Dendritic cell treated with granulocyte-macrophage colony-stimulating factor and Interleukin-4, amounts not matched to agents 40 ng/mL and 50 ng/mL, for 4 days (primary cell): ENCODE measurements at regions not wholly inside any gene's neighbourhood (a gene's known extent, or its start where the extent isn't known, plus 50 kb on each side); places are given as distances from the start of the nearest gene placed in this dataset.

Source experiments
- H3K27ac Mint-ChIP-seq: one replicate; pipeline ENCODE4 v1.8.0; 2022; ENCODE audit warnings: mild to moderate bottlenecking, mixed read lengths
- H3K27me3 Mint-ChIP-seq: one replicate; pipeline ENCODE4 v1.8.0; 2022; ENCODE audit warnings: mild to moderate bottlenecking, mixed read lengths
- H3K36me3 Mint-ChIP-seq: one replicate; pipeline ENCODE4 v1.8.0; 2022; ENCODE audit warnings: low read depth, mixed read lengths
- H3K4me1 Mint-ChIP-seq: one replicate; pipeline ENCODE4 v1.8.0; 2022; ENCODE audit warnings: low read depth, mixed read lengths
- H3K4me3 Mint-ChIP-seq: one replicate; pipeline ENCODE4 v1.8.0; 2022; ENCODE audit warnings: mild to moderate bottlenecking, moderate library complexity, mixed read lengths
- H3K9me3 Mint-ChIP-seq: one replicate; pipeline ENCODE4 v1.8.0; 2022; ENCODE audit warnings: mixed read lengths
- intact Hi-C: fragments of 100-400 bp; cut with micrococcal nuclease; formaldehyde crosslinking; loops from one replicate; pipeline ENCODE4 v1.15.0; 2022

- H3K36me3 Mint-ChIP-seq: no peaks in the 10 kb centered on the region
- H3K4me1 Mint-ChIP-seq: no peaks in the 10 kb centered on the region
- no peaks in the 10 kb centered on the region for H3K27me3 Mint-ChIP-seq
- intact Hi-C loops: no loop called here
- no peak overlapping the region for H3K27ac Mint-ChIP-seq
- no peak overlapping the region for H3K4me3 Mint-ChIP-seq
- H3K9me3 Mint-ChIP-seq: no peaks in the 10 kb centered on the region
These were observed 159.6 kb upstream of the PJA1 start for GRCh38 chrX:69324851-69325250.

- Mint-ChIP-seq H3K36me3 (no peaks in the 10 kb centered on the region), H3K27ac (no peak overlapping the region), H3K9me3 (no peaks in the 10 kb centered on the region), H3K27me3 (no peaks in the 10 kb centered on the region), H3K4me3 (no peak overlapping the region), H3K4me1 (no peaks in the 10 kb centered on the region)
- intact Hi-C loops: no loop called here
These were observed 158.8 kb upstream of the PJA1 start for GRCh38 chrX:69323786-69324720.

- intact Hi-C loops: no loop called here
- Mint-ChIP-seq H3K4me1 (no peaks in the 10 kb centered on the region), H3K4me3 (no peak overlapping the region), H3K36me3 (no peaks in the 10 kb centered on the region), H3K9me3 (no peaks in the 10 kb centered on the region), H3K27ac (no peak overlapping the region), H3K27me3 (no peaks in the 10 kb centered on the region)
These were observed 156.5 kb upstream of the PJA1 start for GRCh38 chrX:69321789-69322188.

DNA sequence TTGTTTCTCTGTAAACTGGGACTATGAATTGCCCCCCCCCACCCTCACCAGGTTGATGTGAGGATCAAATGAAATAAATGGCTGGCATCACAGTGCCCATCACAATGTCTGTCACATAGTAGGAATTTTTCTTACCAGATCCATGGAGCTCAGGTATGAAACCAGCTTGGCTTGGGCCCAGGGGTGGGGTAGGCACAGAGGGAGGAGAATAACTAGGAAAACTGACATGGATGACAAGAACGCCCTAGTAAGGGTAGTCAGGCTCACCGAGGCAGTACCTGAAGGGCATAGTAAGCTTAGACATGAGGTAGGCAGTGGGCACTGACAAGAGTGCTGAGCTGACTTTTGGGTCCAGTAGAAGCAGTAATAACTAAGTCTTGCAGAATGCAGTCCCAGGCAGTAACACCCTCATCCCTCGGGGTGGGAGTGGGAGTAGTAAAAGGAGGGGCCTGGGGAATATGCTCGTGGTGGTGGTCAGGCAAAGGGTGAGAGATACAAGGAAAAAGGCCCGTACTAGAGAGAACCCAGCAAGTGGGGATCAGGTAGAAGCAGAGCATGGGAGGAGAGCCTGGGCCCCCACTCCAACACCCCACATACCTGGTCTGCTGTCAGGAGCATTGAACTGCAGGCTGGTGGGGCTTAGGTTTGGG is 155.9 kb upstream of the PJA1 start:
- Mint-ChIP-seq H3K4me3 (no peak overlapping the region), H3K27ac (no peak overlapping the region), H3K36me3 (no peaks in the 10 kb centered on the region), H3K9me3 (no peaks in the 10 kb centered on the region), H3K4me1 (no peaks in the 10 kb centered on the region), H3K27me3 (no peaks in the 10 kb centered on the region)
- intact Hi-C loops: no loop called here

GRCh38 chrX:69320116-69320515 is 154.9 kb upstream of the PJA1 start:
- intact Hi-C loops: no loop called here
- Mint-ChIP-seq H3K4me1 (no peaks in the 10 kb centered on the region), H3K27ac (no peak overlapping the region), H3K4me3 (no peak overlapping the region), H3K36me3 (no peaks in the 10 kb centered on the region), H3K27me3 (no peaks in the 10 kb centered on the region), H3K9me3 (no peaks in the 10 kb centered on the region)

GRCh38 chrX:69319376-69319775 is 154.1 kb upstream of the PJA1 start:
- H3K27me3 Mint-ChIP-seq: no peaks in the 10 kb centered on the region
- H3K9me3 Mint-ChIP-seq: no peaks in the 10 kb centered on the region
- no peak overlapping the region for H3K27ac Mint-ChIP-seq
- intact Hi-C loops: no loop called here
- H3K4me1 Mint-ChIP-seq: no peaks in the 10 kb centered on the region
- H3K4me3 Mint-ChIP-seq: no peak overlapping the region
- no peaks in the 10 kb centered on the region for H3K36me3 Mint-ChIP-seq

GRCh38 chrX:69318651-69319340 is 153.5 kb upstream of the PJA1 start:
- Mint-ChIP-seq H3K36me3 (no peaks in the 10 kb centered on the region), H3K27ac (no peak overlapping the region), H3K4me1 (no peaks in the 10 kb centered on the region), H3K27me3 (no peaks in the 10 kb centered on the region), H3K9me3 (no peaks in the 10 kb centered on the region), H3K4me3 (no peak overlapping the region)
- intact Hi-C loops: no loop called here

GRCh38 chrX:69317721-69318120 is 152.5 kb upstream of the PJA1 start:
- Mint-ChIP-seq H3K4me1 (no peaks in the 10 kb centered on the region), H3K9me3 (no peaks in the 10 kb centered on the region), H3K4me3 (no peak overlapping the region), H3K36me3 (no peaks in the 10 kb centered on the region), H3K27me3 (no peaks in the 10 kb centered on the region), H3K27ac (no peak overlapping the region)
- intact Hi-C loops: no loop called here

- no peaks in the 10 kb centered on the region for H3K27me3 Mint-ChIP-seq
- H3K4me1 Mint-ChIP-seq: no peaks in the 10 kb centered on the region
- intact Hi-C loops: no loop called here
- no peaks in the 10 kb centered on the region for H3K9me3 Mint-ChIP-seq
- no peaks in the 10 kb centered on the region for H3K36me3 Mint-ChIP-seq
- no peak overlapping the region for H3K27ac Mint-ChIP-seq
- no peak overlapping the region for H3K4me3 Mint-ChIP-seq
These were observed 149.4 kb upstream of the PJA1 start for GRCh38 chrX:69314436-69315348.

GRCh38 chrX:69313617-69314290 is 148.5 kb upstream of the PJA1 start:
- H3K4me3 Mint-ChIP-seq: no peak overlapping the region
- H3K4me1 Mint-ChIP-seq: no peaks in the 10 kb centered on the region
- H3K9me3 Mint-ChIP-seq: no peaks in the 10 kb centered on the region
- no peak overlapping the region for H3K27ac Mint-ChIP-seq
- intact Hi-C loops: no loop called here
- no peaks in the 10 kb centered on the region for H3K36me3 Mint-ChIP-seq
- no peaks in the 10 kb centered on the region for H3K27me3 Mint-ChIP-seq

GRCh38 chrX:69311936-69312670 is 146.8 kb upstream of the PJA1 start:
- H3K4me1 Mint-ChIP-seq: no peaks in the 10 kb centered on the region
- no peak overlapping the region for H3K27ac Mint-ChIP-seq
- H3K27me3 Mint-ChIP-seq: no peaks in the 10 kb centered on the region
- no peaks in the 10 kb centered on the region for H3K36me3 Mint-ChIP-seq
- no peaks in the 10 kb centered on the region for H3K9me3 Mint-ChIP-seq
- no peak overlapping the region for H3K4me3 Mint-ChIP-seq
- intact Hi-C loops: no loop called here

GRCh38 chrX:69309074-69309792 is 144.0 kb upstream of the PJA1 start:
- no peaks in the 10 kb centered on the region for H3K36me3 Mint-ChIP-seq
- intact Hi-C loops: no loop called here
- no peak overlapping the region for H3K27ac Mint-ChIP-seq
- H3K27me3 Mint-ChIP-seq: peaks cover 12% of the 10 kb centered on the region
- H3K9me3 Mint-ChIP-seq: no peaks in the 10 kb centered on the region
- no peaks in the 10 kb centered on the region for H3K4me1 Mint-ChIP-seq
- no peak overlapping the region for H3K4me3 Mint-ChIP-seq
